SKM-1 treated with dmso at 0.1 percent for 144 hours (cell line): ENCODE measurements at regions not wholly inside any gene's neighbourhood (a gene's known extent, or its start where the extent isn't known, plus 50 kb on each side); places are given as distances from the start of the nearest gene placed in this dataset.
"Not testable (repeated sequence)": the region's sequence is repeated elsewhere in the genome, so short reads cannot be mapped to it uniquely, and the experiment has no call there.

Source experiments
- DNase-seq: peaks from one replicate; lab custom pipeline; 2025; ENCODE audit not compliant: unreplicated experiment; lab: John Stamatoyannopoulos, UW

- not testable (repeated sequence) for DNase-seq
These were observed 415.9 kb upstream of the ZNF722 start for GRCh38 chr7:63582771-63583170.

- DNase-seq: not testable (repeated sequence)
These were observed 411.3 kb upstream of the ZNF722 start for GRCh38 chr7:63587151-63587853.

- DNase-seq: not testable (repeated sequence)
These were observed 407.4 kb upstream of the ZNF722 start for GRCh38 chr7:63591249-63591648.

GRCh38 chr7:63603812-63604211, 394.8 kb upstream of the ZNF722 start:
- DNase-seq: not testable (repeated sequence)

GRCh38 chr7:63604853-63605252, 393.8 kb upstream of the ZNF722 start:
- not testable (repeated sequence) for DNase-seq

GRCh38 chr7:63617595-63617994, 381.1 kb upstream of the ZNF722 start:
- DNase-seq: not testable (repeated sequence)

GRCh38 chr7:63620169-63620735, 378.4 kb upstream of the ZNF722 start:
- DNase-seq: not testable (repeated sequence)

- not testable (repeated sequence) for DNase-seq
These were observed 370.8 kb upstream of the ZNF722 start for GRCh38 chr7:63627590-63628485.

- DNase-seq: not testable (repeated sequence)
These were observed 369.6 kb upstream of the ZNF722 start for GRCh38 chr7:63629024-63629423.

- DNase-seq: not testable (repeated sequence)
These were observed 362.1 kb upstream of the ZNF722 start for GRCh38 chr7:63636585-63636984.

GRCh38 chr7:63665553-63665952, 333.1 kb upstream of the ZNF722 start:
- DNase-seq: peak; percentile 21

GRCh38 chr7:63691408-63691807, 307.2 kb upstream of the ZNF722 start:
- DNase-seq: not testable (repeated sequence)

- not testable (repeated sequence) for DNase-seq
These were observed 304.4 kb upstream of the ZNF722 start for GRCh38 chr7:63694296-63694695.
